ENCODE measurements at regions not wholly inside any gene's neighbourhood (a gene's known extent, or its start where the extent isn't known, plus 50 kb on each side); places are given as distances from the start of the nearest gene placed in this dataset.

DNA sequence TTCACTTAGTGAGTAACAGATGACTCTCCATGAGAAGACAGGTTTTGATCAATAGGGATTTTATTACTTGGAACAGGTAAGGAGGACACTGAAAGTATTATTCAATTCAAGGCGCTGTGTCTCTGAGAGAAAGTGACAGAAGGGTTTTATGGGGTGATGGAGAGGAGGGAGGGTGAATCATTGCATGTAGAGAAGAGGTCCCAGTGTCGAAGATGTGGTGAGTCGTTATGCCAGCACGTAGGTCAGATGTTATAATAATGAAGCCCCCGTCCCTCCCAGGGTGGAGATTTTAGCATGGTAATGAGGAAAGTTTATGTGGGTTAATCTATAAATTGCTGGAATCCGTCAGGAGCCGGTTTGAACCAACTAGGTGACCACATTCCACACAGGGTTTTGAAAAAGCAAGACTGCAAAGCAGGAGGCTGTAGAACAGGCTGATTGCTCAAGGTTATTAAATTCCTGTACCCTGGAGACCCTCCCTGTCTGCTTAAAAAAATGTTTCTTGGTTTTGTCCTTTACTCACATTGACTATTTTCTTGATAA is 586.4 kb upstream of the TMPRSS15 start:
- H3K27ac ChIP-seq = no peak overlapping the region
- no peak for DNase-seq (ENCODE audit: low spot score)
- H3K36me3 ChIP-seq = no peaks in the 10 kb centered on the region
- no peak for ATAC-seq (ENCODE audit: insufficient number of reproducible peaks, low FRiP score, low read depth)
- TF ChIP-seq CTCF (IDR thresholded peaks at IDR 0.05) = no peak
- H3K9me3 ChIP-seq = no peaks in the 10 kb centered on the region
- peaks cover 0 to 2% of the 10 kb centered on the region in 2 donors for H3K4me1 ChIP-seq (ENCODE audit: control insufficient read depth in 1 of 2, low read depth in 2 of 2)
- H3K4me3 ChIP-seq = no peak overlapping the region
- no peaks in the 10 kb centered on the region for H3K27me3 ChIP-seq (replicated peaks; ENCODE audit: insufficient read depth)

DNA sequence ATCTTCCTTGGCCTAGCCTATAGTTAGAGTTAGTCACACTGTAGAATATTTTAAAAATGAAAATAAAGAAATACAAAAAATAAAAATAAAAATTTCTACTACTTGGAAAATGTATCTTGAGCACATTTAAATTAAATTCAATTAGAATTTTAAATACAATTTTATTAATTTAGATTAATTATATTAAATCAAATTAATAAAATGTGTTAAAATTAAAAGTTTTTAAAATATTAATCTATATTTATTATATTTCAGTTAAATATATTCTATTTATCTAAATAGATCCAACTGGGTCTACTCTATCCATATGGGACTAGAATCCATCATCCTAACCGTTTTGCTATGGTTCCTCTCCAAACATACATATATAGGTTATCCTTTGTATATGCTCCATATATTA is 588.3 kb upstream of the TMPRSS15 start:
- DNase-seq (ENCODE audit: low spot score) = no peak
- no peaks in the 10 kb centered on the region for H3K9me3 ChIP-seq
- no peak for ATAC-seq (ENCODE audit: insufficient number of reproducible peaks, low FRiP score, low read depth)
- no peaks in the 10 kb centered on the region for H3K36me3 ChIP-seq
- no peaks in the 10 kb centered on the region for H3K4me1 ChIP-seq (ENCODE audit: control insufficient read depth in 1 of 2, low read depth in 2 of 2)
- TF ChIP-seq CTCF (IDR thresholded peaks at IDR 0.05) = no peak
- no peak overlapping the region for H3K4me3 ChIP-seq
- H3K27me3 ChIP-seq (replicated peaks; ENCODE audit: insufficient read depth) = no peaks in the 10 kb centered on the region
- H3K27ac ChIP-seq = no peak overlapping the region

DNA sequence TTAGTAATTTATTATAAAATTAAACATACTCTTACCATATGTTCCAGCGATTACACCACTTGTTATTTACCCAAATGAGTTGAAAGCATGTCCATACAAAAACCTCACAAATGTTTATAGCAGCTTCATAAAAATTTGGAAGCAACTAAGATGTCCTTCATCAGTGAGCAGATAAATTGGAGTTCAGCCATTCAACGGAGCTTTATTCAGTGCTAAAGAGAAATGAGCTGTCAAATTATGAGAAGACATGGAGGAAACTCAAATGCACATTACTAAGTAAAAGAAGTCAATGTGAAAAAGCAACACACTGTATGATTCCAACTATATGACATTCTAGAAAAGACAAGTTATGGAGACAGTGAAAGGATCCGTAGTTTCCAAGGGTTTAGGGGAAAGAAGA is 606.7 kb upstream of the TMPRSS15 start:
- no peaks in the 10 kb centered on the region for H3K27me3 ChIP-seq (replicated peaks; ENCODE audit: insufficient read depth)
- TF ChIP-seq CTCF (IDR thresholded peaks at IDR 0.05) = no peak
- ATAC-seq (ENCODE audit: insufficient number of reproducible peaks, low FRiP score, low read depth) = no peak
- no peaks in the 10 kb centered on the region for H3K36me3 ChIP-seq
- no peaks in the 10 kb centered on the region for H3K9me3 ChIP-seq
- H3K27ac ChIP-seq = no peak overlapping the region
- no peaks in the 10 kb centered on the region for H3K4me1 ChIP-seq (ENCODE audit: control insufficient read depth in 1 of 2, low read depth in 2 of 2)
- DNase-seq (ENCODE audit: low spot score) = no peak
- no peak overlapping the region for H3K4me3 ChIP-seq

- no peaks in the 10 kb centered on the region for H3K27me3 ChIP-seq (replicated peaks; ENCODE audit: insufficient read depth)
- DNase-seq (ENCODE audit: low spot score) = no peak
- H3K36me3 ChIP-seq = no peaks in the 10 kb centered on the region
- H3K9me3 ChIP-seq = no peaks in the 10 kb centered on the region
- no peak overlapping the region for H3K27ac ChIP-seq
- no peak overlapping the region for H3K4me3 ChIP-seq
- no peak for ATAC-seq (ENCODE audit: insufficient number of reproducible peaks, low FRiP score, low read depth)
- H3K4me1 ChIP-seq (ENCODE audit: control insufficient read depth in 1 of 2, low read depth in 2 of 2) = no peaks in the 10 kb centered on the region
- TF ChIP-seq CTCF (IDR thresholded peaks at IDR 0.05) = no peak
Measured at GRCh38 chr21:19010996-19011395, 607.4 kb upstream of the TMPRSS15 start.

DNA sequence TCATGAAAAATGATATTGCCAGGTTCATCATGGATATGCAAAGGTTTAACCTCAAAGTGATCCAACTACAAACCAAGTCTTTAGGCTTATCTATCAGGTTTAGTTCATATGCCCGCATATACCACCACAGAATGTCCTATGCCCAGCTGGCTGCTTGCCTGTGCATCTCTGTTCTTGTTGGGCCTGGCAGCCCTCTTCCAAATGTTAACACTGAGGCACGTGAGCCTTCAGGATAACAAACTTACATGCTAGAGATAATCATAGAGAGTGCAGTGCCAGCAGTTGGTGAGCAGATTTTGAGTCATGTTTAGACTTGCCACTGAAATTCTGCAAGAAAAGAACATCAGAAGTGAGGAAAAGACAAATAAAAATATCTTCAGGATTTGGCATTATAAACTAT is 607.9 kb upstream of the TMPRSS15 start:
- no peak for ATAC-seq (ENCODE audit: insufficient number of reproducible peaks, low FRiP score, low read depth)
- H3K36me3 ChIP-seq = no peaks in the 10 kb centered on the region
- no peak for TF ChIP-seq CTCF (IDR thresholded peaks at IDR 0.05)
- no peaks in the 10 kb centered on the region for H3K27me3 ChIP-seq (replicated peaks; ENCODE audit: insufficient read depth)
- no peak overlapping the region for H3K4me3 ChIP-seq
- H3K27ac ChIP-seq = no peak overlapping the region
- no peaks in the 10 kb centered on the region for H3K4me1 ChIP-seq (ENCODE audit: control insufficient read depth in 1 of 2, low read depth in 2 of 2)
- no peaks in the 10 kb centered on the region for H3K9me3 ChIP-seq
- DNase-seq (ENCODE audit: low spot score) = no peak
